Lower leg skin (tissue), 3 donors: ENCODE measurements at regions not wholly inside any gene's neighbourhood (a gene's known extent, or its start where the extent isn't known, plus 50 kb on each side); places are given as distances from the start of the nearest gene placed in this dataset.

ENCODE experiments used
- CTCF ChIP-seq, 3 donors: fragments of 450-650 bp; IDR thresholded peaks; one replicate each; pipeline ENCODE4 v1.5.1; 2016; ENCODE audit warnings: antibody characterized with exemption in 3 of 3, mild to moderate bottlenecking in 3 of 3, moderate library complexity in 2 of 3
- POLR2A ChIP-seq, 2 donors: fragments of 450-650 bp; IDR thresholded peaks; one replicate each; pipeline ENCODE4 v1.6.1; 2016 to 2017; ENCODE audit warnings: antibody characterized with exemption in 2 of 2, mild to moderate bottlenecking in 1 of 2, moderate library complexity in 1 of 2

GRCh38 chr6:86730216-86730615 lies 207.1 kb upstream of the HTR1E start:
- TF ChIP-seq CTCF (IDR thresholded peaks at IDR 0.05) (no peak), POLR2A (IDR thresholded peaks at IDR 0.05) (no peak)
